Loucy (cell line): ENCODE measurements at regions not wholly inside any gene's neighbourhood (a gene's known extent, or its start where the extent isn't known, plus 50 kb on each side); places are given as distances from the start of the nearest gene placed in this dataset.

Experiments used
- H2AFZ ChIP-seq: fragments of 200-600 bp; sonication (generic); 2 replicates; pipeline ENCODE4 v1.6.0; 2016; ENCODE audit warnings: antibody characterized with exemption, mild to moderate bottlenecking, low read length, moderate library complexity
- H3F3A ChIP-seq: fragments of 200-600 bp; 2 replicates; pipeline ENCODE4 v1.6.0; 2016; ENCODE audit warnings: antibody characterized with exemption, low read depth, mild to moderate bottlenecking
- H3K27me3 ChIP-seq: fragments of 200-600 bp; sonication (generic); 2 replicates; pipeline ENCODE4 v1.6.1; 2014; ENCODE audit warnings: low read length, mild to moderate bottlenecking; ENCODE audit not compliant: insufficient read depth, poor library complexity, severe bottlenecking
- H3K36me3 ChIP-seq: fragments of 200-600 bp; sonication (generic); 2 replicates; pipeline ENCODE4 v1.6.1; 2016; ENCODE audit warnings: low read length; ENCODE audit not compliant: insufficient read depth
- H3K4me1 ChIP-seq: fragments of 200-600 bp; sonication (generic); 2 replicates; pipeline ENCODE4 v1.5.1; 2014; ENCODE audit warnings: low read length, mild to moderate bottlenecking; ENCODE audit not compliant: insufficient read depth, poor library complexity, severe bottlenecking
- H3K4me2 ChIP-seq: fragments of 200-600 bp; sonication (generic); 2 replicates; pipeline ENCODE4 v1.6.0; 2014; ENCODE audit warnings: antibody characterized with exemption, low read length, low read depth, mild to moderate bottlenecking; ENCODE audit not compliant: poor library complexity, severe bottlenecking
- H3K4me3 ChIP-seq: fragments of 200-600 bp; sonication (generic); 2 replicates; pipeline ENCODE4 v1.5.1; 2014; ENCODE audit warnings: low read length, mild to moderate bottlenecking, mixed read lengths; ENCODE audit not compliant: poor library complexity, severe bottlenecking
- H3K79me2 ChIP-seq: fragments of 200-600 bp; sonication (generic); 2 replicates; pipeline ENCODE4 v1.6.1; 2014; ENCODE audit warnings: low read length; ENCODE audit not compliant: insufficient read depth
- H3K9ac ChIP-seq: fragments of 200-600 bp; sonication (generic); 2 replicates; pipeline ENCODE4 v1.6.0; 2014; ENCODE audit warnings: mild to moderate bottlenecking, low read depth, low read length, moderate library complexity; ENCODE audit not compliant: poor library complexity, severe bottlenecking
- H3K9me2 ChIP-seq: fragments of 200-600 bp; sonication (generic); replicated peaks from 2 replicates; pipeline ENCODE4 v1.6.1; 2016; ENCODE audit warnings: low read depth, low read length, mixed read lengths
- H3K9me3 ChIP-seq: fragments of 200-600 bp; sonication (generic); 2 replicates; pipeline ENCODE4 v1.6.1; 2014; ENCODE audit warnings: mild to moderate bottlenecking, antibody characterized with exemption, low read length, low read depth; ENCODE audit not compliant: insufficient read depth
- H4K20me1 ChIP-seq: fragments of 200-600 bp; sonication (generic); 2 replicates; pipeline ENCODE4 v1.6.0; 2014; ENCODE audit warnings: antibody characterized with exemption, low read length, mild to moderate bottlenecking; ENCODE audit not compliant: insufficient read depth, poor library complexity, severe bottlenecking
- CTCF ChIP-seq: fragments of 200-600 bp; sonication (generic); conservative IDR thresholded peaks from 2 replicates; pipeline ENCODE4 v1.5.1; 2014; ENCODE audit warnings: mild to moderate bottlenecking, antibody characterized with exemption, low read length
- EZH2phosphoT487 ChIP-seq: fragments of 200-600 bp; IDR thresholded peaks from 2 replicates; pipeline ENCODE4 v1.6.1; 2018; ENCODE audit warnings: antibody characterized with exemption, mild to moderate bottlenecking, moderate library complexity, borderline replicate concordance

- peaks cover 22% of the 10 kb centered on the region for H3K4me1 ChIP-seq
- no peaks in the 10 kb centered on the region for H4K20me1 ChIP-seq
- no peaks in the 10 kb centered on the region for H3F3A ChIP-seq
- H3K4me3 ChIP-seq: no peak overlapping the region
- TF ChIP-seq CTCF (no peak), EZH2phosphoT487 (no peak)
- H3K36me3 ChIP-seq: no peaks in the 10 kb centered on the region
- H3K4me2 ChIP-seq: no peak overlapping the region
- no peaks in the 10 kb centered on the region for H3K9me2 ChIP-seq
- no peak overlapping the region for H2AFZ ChIP-seq
- H3K9ac ChIP-seq: no peak overlapping the region
- H3K27me3 ChIP-seq: no peaks in the 10 kb centered on the region
- H3K9me3 ChIP-seq: no peaks in the 10 kb centered on the region
- no peaks in the 10 kb centered on the region for H3K79me2 ChIP-seq
These were observed 371.4 kb upstream of the C1orf174 start for GRCh38 chr1:4271338-4271998.

DNA sequence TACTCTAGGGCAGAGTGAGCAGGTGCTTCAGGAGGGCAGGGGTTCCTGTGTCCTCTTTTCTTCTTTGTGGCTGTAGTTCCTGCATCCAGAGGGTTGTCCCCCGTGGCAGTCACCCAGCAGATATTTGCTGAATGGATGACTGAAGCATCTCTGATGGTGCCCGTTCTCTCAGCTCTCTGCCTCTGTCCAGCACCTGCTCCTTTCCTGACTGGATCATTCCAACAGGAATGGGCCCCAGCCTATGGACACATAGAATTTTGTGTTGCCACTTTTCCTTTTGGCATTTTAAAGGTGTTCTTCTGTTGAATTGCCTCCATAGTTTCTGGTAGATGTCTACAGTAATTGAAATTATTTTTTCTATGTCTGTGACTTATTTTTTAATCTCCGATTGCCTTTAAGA lies 372.5 kb upstream of the C1orf174 start:
- H3K36me3 ChIP-seq: no peaks in the 10 kb centered on the region
- H3K9me3 ChIP-seq: 0 out of 2 replicates have a peak, but pooled peaks cover 6% of the 10 kb centered on the region
- H3K4me1 ChIP-seq: peaks cover 14% of the 10 kb centered on the region
- no peaks in the 10 kb centered on the region for H3K27me3 ChIP-seq
- H2AFZ ChIP-seq: no peak overlapping the region
- H3K79me2 ChIP-seq: no peaks in the 10 kb centered on the region
- H3F3A ChIP-seq: no peaks in the 10 kb centered on the region
- TF ChIP-seq EZH2phosphoT487 (no peak), CTCF (no peak)
- H3K9ac ChIP-seq: no peak overlapping the region
- H3K4me3 ChIP-seq: no peak overlapping the region
- H4K20me1 ChIP-seq: no peaks in the 10 kb centered on the region
- H3K4me2 ChIP-seq: no peak overlapping the region
- H3K9me2 ChIP-seq: no peaks in the 10 kb centered on the region

DNA sequence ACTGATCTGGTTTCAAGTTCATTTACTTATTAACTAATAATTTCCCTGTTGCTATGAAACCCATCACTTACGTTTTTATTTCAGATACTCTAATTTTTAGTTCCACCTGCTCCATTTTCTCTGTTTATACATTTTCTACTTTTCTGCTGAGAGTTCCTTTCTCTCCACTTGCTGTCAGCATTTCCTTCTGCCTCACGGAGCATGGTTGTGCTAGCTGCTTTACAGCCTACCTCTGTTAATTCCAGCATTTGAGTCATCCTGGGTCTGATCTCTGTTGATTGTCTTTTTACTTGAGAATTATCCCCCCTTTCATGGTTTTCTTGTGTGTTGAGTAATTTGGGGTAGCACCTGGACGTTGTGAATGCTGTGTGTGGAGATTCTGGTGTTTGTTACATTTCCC lies 373.2 kb upstream of the C1orf174 start:
- H3K4me1 ChIP-seq: peaks cover 7% of the 10 kb centered on the region
- H3K36me3 ChIP-seq: no peaks in the 10 kb centered on the region
- H3K4me2 ChIP-seq: no peak overlapping the region
- H3K9me2 ChIP-seq: no peaks in the 10 kb centered on the region
- TF ChIP-seq CTCF (no peak), EZH2phosphoT487 (no peak)
- H2AFZ ChIP-seq: no peak overlapping the region
- no peak overlapping the region for H3K4me3 ChIP-seq
- H3K27me3 ChIP-seq: no peaks in the 10 kb centered on the region
- no peaks in the 10 kb centered on the region for H3F3A ChIP-seq
- 0 out of 2 replicates have a peak, but pooled peaks cover 6% of the 10 kb centered on the region for H3K9me3 ChIP-seq
- no peaks in the 10 kb centered on the region for H4K20me1 ChIP-seq
- H3K9ac ChIP-seq: no peak overlapping the region
- no peaks in the 10 kb centered on the region for H3K79me2 ChIP-seq
